NT2/D1 (cell line): ENCODE measurements at regions not wholly inside any gene's neighbourhood (a gene's known extent, or its start where the extent isn't known, plus 50 kb on each side); places are given as distances from the start of the nearest gene placed in this dataset.

Experiments used
- DNase-seq: peaks from one replicate; pipeline ENCODE4 v3.0.0-alpha.2; 2011; ENCODE audit warnings: low read depth, low spot score
- H3K27me3 ChIP-seq: 2 replicates; pipeline ENCODE4 v1.6.0; 2011; ENCODE audit warnings: mild to moderate bottlenecking; ENCODE audit not compliant: insufficient read length, insufficient read depth
- H3K36me3 ChIP-seq: 2 replicates; pipeline ENCODE4 v1.6.1; 2011; ENCODE audit warnings: mild to moderate bottlenecking, low read length, mixed read lengths; ENCODE audit not compliant: insufficient read depth, insufficient read length
- H3K4me1 ChIP-seq: 2 replicates; pipeline ENCODE4 v1.5.1; 2011; ENCODE audit not compliant: insufficient read depth, insufficient read length
- H3K4me3 ChIP-seq: 2 replicates; pipeline ENCODE4 v1.5.1; 2011; ENCODE audit warnings: low read depth; ENCODE audit not compliant: insufficient read length
- H3K9ac ChIP-seq: 2 replicates; pipeline ENCODE4 v1.6.0; 2011; ENCODE audit warnings: low read depth; ENCODE audit not compliant: insufficient read length
- H3K9me3 ChIP-seq: 2 replicates; pipeline ENCODE4 v1.5.1; 2011; ENCODE audit warnings: mild to moderate bottlenecking, low read length; ENCODE audit not compliant: insufficient read depth
- SUZ12 ChIP-seq: IDR thresholded peaks from 2 replicates; pipeline ENCODE4 v1.6.1; 2011; ENCODE audit not compliant: insufficient read length, insufficient read depth; ENCODE audit errors: extremely low read depth
- YY1 ChIP-seq: IDR thresholded peaks from 2 replicates; pipeline ENCODE4 v1.6.1; 2011; ENCODE audit not compliant: insufficient read length, insufficient read depth
- ZNF274 ChIP-seq: IDR thresholded peaks from 2 replicates; pipeline ENCODE4 v1.6.1; 2011; ENCODE audit warnings: mild to moderate bottlenecking, low read depth, low read length

DNA sequence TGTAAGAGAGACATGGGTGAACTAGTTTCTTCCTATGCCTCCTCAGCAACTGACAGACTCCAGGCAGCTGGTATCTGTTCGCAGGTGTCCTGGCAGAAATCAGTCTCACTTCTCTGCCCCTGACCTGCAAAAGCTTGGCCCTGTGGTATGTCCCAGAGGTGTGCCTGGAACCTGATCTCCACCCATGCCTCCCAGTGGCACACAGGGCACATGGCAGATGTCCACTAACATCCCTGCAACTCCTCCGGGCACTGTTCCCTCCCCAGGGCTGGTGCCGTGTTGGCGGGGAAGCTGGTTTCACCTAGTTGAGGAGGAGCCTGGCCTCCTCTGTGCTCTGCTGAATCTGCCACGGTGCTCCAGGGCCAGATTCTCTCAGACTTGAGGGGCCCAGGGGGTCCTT, 123.3 kb upstream of the GGTLC1 start:
- no peaks in the 10 kb centered on the region for H3K9me3 ChIP-seq
- H3K4me1 ChIP-seq: no peaks in the 10 kb centered on the region
- no peak overlapping the region for H3K4me3 ChIP-seq
- H3K27me3 ChIP-seq: no peaks in the 10 kb centered on the region
- no peak overlapping the region for H3K9ac ChIP-seq
- DNase-seq: no peak
- no peaks in the 10 kb centered on the region for H3K36me3 ChIP-seq
- no peak for TF ChIP-seq SUZ12
- TF ChIP-seq ZNF274: no peak

DNA sequence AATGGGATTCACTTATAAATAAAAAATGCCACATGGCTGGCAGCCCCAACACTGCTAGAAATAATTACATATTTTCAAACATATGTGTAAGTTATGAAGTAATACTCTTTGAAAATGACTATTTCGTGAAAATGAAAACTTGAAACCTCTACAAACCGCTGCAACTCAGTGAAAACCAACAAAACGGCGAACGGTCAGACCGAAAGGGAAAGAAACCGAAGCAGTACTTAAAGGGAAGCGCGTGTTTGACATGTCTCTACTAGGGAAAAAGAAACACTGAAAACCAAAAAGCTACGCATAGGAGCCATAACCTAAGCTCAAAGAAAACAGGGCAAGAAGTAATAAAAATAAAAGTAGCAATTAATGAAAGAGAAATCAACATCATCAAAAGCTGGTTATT, 121.0 kb upstream of the GGTLC1 start:
- Histone ChIP-seq H3K9ac (no peak overlapping the region), H3K9me3 (no peaks in the 10 kb centered on the region), H3K4me3 (no peak overlapping the region), H3K36me3 (no peaks in the 10 kb centered on the region), H3K27me3 (no peaks in the 10 kb centered on the region), H3K4me1 (no peaks in the 10 kb centered on the region)
- TF ChIP-seq YY1 (no peak), ZNF274 (no peak), SUZ12 (no peak)
- DNase-seq: no peak

DNA sequence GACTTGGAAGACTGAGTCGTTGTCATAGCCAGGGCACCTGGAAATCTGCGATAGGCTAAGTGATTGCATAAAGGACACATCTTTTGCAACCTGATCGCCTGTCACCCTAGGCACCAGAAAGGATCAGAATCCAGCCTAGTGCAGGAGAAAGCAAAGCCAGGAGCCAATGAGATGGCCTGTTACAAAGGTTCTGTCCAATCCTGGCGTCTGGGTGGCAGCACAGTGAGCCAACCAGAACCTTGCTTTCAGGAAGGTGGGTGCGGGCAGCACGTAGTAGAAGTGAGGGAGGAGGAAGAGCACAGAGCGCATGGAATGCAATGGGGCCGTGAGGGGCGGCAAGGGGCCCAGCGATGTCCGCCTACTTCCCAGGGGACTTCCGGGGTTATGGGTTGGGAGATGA, 120.4 kb upstream of the GGTLC1 start:
- Histone ChIP-seq H3K27me3 (no peaks in the 10 kb centered on the region), H3K4me3 (no peak overlapping the region), H3K36me3 (no peaks in the 10 kb centered on the region), H3K9me3 (no peaks in the 10 kb centered on the region), H3K4me1 (no peaks in the 10 kb centered on the region), H3K9ac (no peak overlapping the region)
- DNase-seq: no peak
- TF ChIP-seq YY1 (no peak), SUZ12 (no peak), ZNF274 (no peak)

DNA sequence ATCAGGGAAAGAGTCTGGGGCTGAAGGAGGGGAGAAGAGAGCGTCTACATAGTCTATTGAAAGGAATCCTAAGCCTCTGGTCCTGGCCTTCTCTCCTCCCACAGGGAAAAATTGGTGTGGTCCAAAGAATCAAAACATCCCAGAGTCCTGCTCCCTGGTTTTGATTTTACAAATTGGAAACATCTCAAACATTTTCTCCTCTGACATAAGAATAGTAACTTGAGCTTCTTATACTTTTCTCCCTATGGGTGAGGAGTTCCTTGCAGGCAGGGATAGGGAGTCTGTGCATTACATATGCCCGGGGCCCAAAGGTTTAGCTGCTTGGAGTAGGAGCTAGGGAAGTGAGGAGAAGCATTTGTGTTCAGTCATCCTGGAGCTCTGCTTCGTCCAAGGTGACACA, 120.0 kb upstream of the GGTLC1 start:
- DNase-seq: no peak
- Histone ChIP-seq H3K36me3 (no peaks in the 10 kb centered on the region), H3K9me3 (no peaks in the 10 kb centered on the region), H3K4me3 (no peak overlapping the region), H3K9ac (no peak overlapping the region), H3K27me3 (no peaks in the 10 kb centered on the region), H3K4me1 (no peaks in the 10 kb centered on the region)
- TF ChIP-seq YY1 (no peak), ZNF274 (no peak), SUZ12 (no peak)

DNA sequence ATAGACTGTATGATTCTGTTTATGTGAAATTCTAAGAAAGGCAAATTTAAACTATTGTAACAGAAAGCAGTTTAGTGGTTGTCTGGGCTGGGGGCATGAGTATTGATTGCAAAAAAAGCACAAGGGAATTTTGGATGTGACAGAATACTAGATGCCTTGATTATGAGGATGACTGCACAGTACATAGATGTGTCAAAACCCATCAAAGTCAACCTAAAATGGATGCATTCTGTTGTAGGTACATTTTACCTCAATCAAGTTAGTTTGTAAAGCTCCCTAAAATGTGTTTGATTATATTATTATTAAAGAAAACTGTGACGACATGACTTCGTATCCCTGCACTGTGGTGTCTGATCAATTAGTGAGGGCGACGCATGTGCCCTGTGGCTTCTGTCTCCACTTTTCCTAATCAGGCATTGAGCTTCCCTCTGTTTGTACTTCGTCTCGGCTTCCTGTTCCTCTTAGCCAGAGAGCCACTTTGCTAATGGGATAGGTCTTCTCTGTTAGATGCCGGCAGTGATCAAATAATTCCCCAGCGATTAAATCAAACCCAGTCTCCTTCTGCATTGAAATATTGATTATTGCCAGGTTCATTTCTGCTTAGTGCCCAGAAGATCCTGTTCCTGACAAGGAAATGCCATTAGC, 118.3 kb upstream of the GGTLC1 start:
- Histone ChIP-seq H3K4me1 (no peaks in the 10 kb centered on the region), H3K27me3 (no peaks in the 10 kb centered on the region), H3K9ac (no peak overlapping the region), H3K36me3 (no peaks in the 10 kb centered on the region), H3K4me3 (no peak overlapping the region), H3K9me3 (no peaks in the 10 kb centered on the region)
- TF ChIP-seq ZNF274 (no peak), YY1 (no peak), SUZ12 (no peak)
- DNase-seq: no peak

DNA sequence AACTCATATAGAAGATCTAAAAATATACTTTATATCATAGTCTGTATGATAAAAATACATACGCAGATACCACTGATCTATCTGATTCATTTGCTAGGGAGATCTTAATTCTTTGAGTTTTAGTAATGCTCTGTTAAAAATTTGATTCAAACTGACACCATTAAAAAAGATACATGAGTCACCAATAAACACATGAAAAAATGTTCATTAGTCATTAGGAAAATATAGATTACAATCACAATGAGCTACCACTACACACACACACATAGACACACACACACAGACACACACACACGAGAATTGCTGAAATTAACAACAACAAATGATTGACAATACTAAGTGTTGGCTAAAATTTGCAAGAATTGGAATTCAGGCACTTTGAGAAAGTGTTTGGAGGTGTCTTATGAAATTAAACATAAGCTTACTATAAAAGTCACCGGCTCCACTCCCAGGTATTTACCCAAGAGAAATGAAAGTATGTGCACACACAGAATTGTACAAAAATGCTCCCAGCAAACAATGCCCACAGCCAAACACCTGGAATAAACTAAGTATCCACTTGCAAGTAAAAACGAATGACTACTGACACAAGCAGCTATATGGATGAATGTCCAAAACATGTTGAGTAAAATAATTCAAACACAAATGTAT, 117.7 kb upstream of the GGTLC1 start:
- H3K4me1 ChIP-seq: no peaks in the 10 kb centered on the region
- H3K9ac ChIP-seq: no peak overlapping the region
- no peak for DNase-seq
- H3K27me3 ChIP-seq: no peaks in the 10 kb centered on the region
- H3K4me3 ChIP-seq: no peak overlapping the region
- no peaks in the 10 kb centered on the region for H3K36me3 ChIP-seq
- H3K9me3 ChIP-seq: no peaks in the 10 kb centered on the region
- TF ChIP-seq ZNF274 (no peak), YY1 (no peak), SUZ12 (no peak)

DNA sequence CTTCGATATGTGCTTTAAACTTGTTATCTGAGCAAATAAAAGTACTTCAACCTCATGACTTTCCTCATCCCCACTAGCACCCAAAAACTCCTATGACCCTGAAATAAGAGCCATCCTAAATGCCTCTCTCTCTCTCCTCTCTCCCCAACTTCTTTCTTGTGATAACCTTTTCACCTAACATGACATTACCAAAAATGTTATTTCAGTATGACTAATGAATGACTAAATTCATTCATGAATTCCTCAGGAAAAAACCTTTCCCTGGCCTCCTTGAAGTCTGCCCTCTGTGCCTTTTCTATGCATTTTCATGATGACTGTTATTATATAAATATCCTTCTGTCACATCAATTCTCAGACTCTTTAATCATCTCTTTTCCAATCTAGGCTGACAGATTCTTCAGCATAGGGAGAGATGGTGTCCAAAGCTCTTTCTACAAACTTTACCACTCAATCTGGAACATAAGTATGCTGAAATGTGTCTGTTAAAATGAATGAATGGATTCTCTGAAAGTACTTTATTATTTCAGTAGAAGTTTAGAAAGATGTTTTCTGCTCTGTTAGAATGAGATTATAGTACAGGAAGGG, 114.3 kb upstream of the GGTLC1 start:
- DNase-seq: no peak
- Histone ChIP-seq H3K9me3 (no peaks in the 10 kb centered on the region), H3K27me3 (no peaks in the 10 kb centered on the region), H3K9ac (no peak overlapping the region), H3K36me3 (no peaks in the 10 kb centered on the region), H3K4me3 (no peak overlapping the region), H3K4me1 (no peaks in the 10 kb centered on the region)
- TF ChIP-seq YY1 (no peak), SUZ12 (no peak), ZNF274 (no peak)
